SK-N-SH treated with all-trans-retinoic acid at 6 μM for 48 hours (cell line): ENCODE measurements at regions not wholly inside any gene's neighbourhood (a gene's known extent, or its start where the extent isn't known, plus 50 kb on each side); places are given as distances from the start of the nearest gene placed in this dataset.

ENCODE experiments used
- BACH2 ChIP-seq: fragments of 250-450 bp; sonication (Bioruptor Pico); IDR thresholded peaks from 2 replicates; pipeline ENCODE4 v1.9.0; 2021; ENCODE audit warnings: mild to moderate bottlenecking, borderline replicate concordance
- POU6F1 ChIP-seq: fragments of 250-450 bp; sonication (Bioruptor Pico); IDR thresholded peaks from 2 replicates; pipeline ENCODE4 v1.8.0; 2021; ENCODE audit warnings: low read depth, mild to moderate bottlenecking, moderate library complexity, borderline replicate concordance
- RARB ChIP-seq: fragments of 250-450 bp; sonication (Bioruptor Pico); IDR thresholded peaks from 2 replicates; pipeline ENCODE4 v1.8.0; 2021; ENCODE audit warnings: mild to moderate bottlenecking, moderate library complexity
- SNAI2 ChIP-seq: fragments of 250-450 bp; sonication (Bioruptor Pico); IDR thresholded peaks from 2 replicates; pipeline ENCODE4 v1.5.0; 2020; ENCODE audit warnings: mild to moderate bottlenecking, moderate library complexity
- TCF4 ChIP-seq: fragments of 250-450 bp; sonication (Bioruptor Pico); IDR thresholded peaks from 2 replicates; pipeline ENCODE4 v1.8.0; 2021; ENCODE audit warnings: mild to moderate bottlenecking, moderate library complexity, borderline replicate concordance
- TF ChIP-seq, protein P1 (sequence below): fragments of 250-450 bp; sonication (Bioruptor Pico); IDR thresholded peaks from 2 replicates; pipeline ENCODE4 v1.8.0; 2020; ENCODE audit warnings: mild to moderate bottlenecking, moderate library complexity, borderline replicate concordance
- TF ChIP-seq, protein P2 (sequence below): fragments of 250-450 bp; sonication (Bioruptor Pico); IDR thresholded peaks from 2 replicates; pipeline ENCODE4 v1.5.1; 2020; ENCODE audit warnings: low read depth, mild to moderate bottlenecking, moderate library complexity

GRCh38 chrX:66889418-66889817, 250.5 kb upstream of the EDA2R start:
- TF ChIP-seq, protein P1, sequence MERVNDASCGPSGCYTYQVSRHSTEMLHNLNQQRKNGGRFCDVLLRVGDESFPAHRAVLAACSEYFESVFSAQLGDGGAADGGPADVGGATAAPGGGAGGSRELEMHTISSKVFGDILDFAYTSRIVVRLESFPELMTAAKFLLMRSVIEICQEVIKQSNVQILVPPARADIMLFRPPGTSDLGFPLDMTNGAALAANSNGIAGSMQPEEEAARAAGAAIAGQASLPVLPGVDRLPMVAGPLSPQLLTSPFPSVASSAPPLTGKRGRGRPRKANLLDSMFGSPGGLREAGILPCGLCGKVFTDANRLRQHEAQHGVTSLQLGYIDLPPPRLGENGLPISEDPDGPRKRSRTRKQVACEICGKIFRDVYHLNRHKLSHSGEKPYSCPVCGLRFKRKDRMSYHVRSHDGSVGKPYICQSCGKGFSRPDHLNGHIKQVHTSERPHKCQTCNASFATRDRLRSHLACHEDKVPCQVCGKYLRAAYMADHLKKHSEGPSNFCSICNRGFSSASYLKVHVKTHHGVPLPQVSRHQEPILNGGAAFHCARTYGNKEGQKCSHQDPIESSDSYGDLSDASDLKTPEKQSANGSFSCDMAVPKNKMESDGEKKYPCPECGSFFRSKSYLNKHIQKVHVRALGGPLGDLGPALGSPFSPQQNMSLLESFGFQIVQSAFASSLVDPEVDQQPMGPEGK, result no peak
- TF ChIP-seq TCF4 (no peak), RARB (CRISPR knock-in tag) (no peak), BACH2 (no peak), SNAI2 (no peak), POU6F1 (CRISPR knock-in tag) (no peak)
- TF ChIP-seq, protein P2, sequence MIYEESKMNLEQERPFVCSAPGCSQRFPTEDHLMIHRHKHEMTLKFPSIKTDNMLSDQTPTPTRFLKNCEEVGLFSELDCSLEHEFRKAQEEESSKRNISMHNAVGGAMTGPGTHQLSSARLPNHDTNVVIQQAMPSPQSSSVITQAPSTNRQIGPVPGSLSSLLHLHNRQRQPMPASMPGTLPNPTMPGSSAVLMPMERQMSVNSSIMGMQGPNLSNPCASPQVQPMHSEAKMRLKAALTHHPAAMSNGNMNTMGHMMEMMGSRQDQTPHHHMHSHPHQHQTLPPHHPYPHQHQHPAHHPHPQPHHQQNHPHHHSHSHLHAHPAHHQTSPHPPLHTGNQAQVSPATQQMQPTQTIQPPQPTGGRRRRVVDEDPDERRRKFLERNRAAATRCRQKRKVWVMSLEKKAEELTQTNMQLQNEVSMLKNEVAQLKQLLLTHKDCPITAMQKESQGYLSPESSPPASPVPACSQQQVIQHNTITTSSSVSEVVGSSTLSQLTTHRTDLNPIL (CRISPR knock-in tag), result no peak
